Breast epithelium (tissue), 4 donors: ENCODE measurements at regions not wholly inside any gene's neighbourhood (a gene's known extent, or its start where the extent isn't known, plus 50 kb on each side); places are given as distances from the start of the nearest gene placed in this dataset.
A peak's percentile ranks its signal among the peaks of the same experiment; 100 is the strongest.

Source experiments
- DNase-seq, 2 donors: peaks; one replicate each; pipeline ENCODE4 v3.0.0-alpha.2; 2019; ENCODE audit warnings: low spot score in 2 of 2
- H3K27ac ChIP-seq, 2 donors: fragments of 200-600 bp; sonication (generic) in 1 of 2; one replicate each; pipeline ENCODE4 v1.5.1; 2016 to 2019; ENCODE audit warnings: mild to moderate bottlenecking in 1 of 2
- H3K27me3 ChIP-seq, 2 donors: fragments of 200-600 bp; sonication (generic) in 1 of 2; one replicate each; pipeline versions ENCODE4 v1.5.1 to v1.6.0; 2017 to 2019; ENCODE audit warnings: control low read depth in 1 of 2, mild to moderate bottlenecking in 1 of 2
- H3K36me3 ChIP-seq: fragments of 200-600 bp; one replicate; pipeline ENCODE4 v1.5.1; 2019
- H3K4me1 ChIP-seq, 2 donors: fragments of 200-600 bp; sonication (generic); one replicate each; pipeline ENCODE4 v1.5.1; 2016 to 2019; ENCODE audit warnings: control low read depth in 1 of 2
- H3K4me3 ChIP-seq, 3 donors: fragments of 200-600 bp; sonication (generic); 1 replicate in 2 of 3; 2 replicates in 1 of 3; pipeline ENCODE4 v1.5.1; 2016 to 2019; ENCODE audit warnings: mild to moderate bottlenecking in 3 of 3, moderate library complexity in 2 of 3
- H3K9me3 ChIP-seq, 2 donors: fragments of 200-600 bp; sonication (generic) in 1 of 2; one replicate each; pipeline ENCODE4 v1.5.1; 2016 to 2019; ENCODE audit warnings: control low read depth in 1 of 2
- CTCF ChIP-seq, 3 donors: fragments of 450-650 bp; IDR thresholded peaks; one replicate each; pipeline ENCODE4 v1.5.1; 2016 to 2017; ENCODE audit warnings: antibody characterized with exemption in 3 of 3, mild to moderate bottlenecking in 3 of 3, moderate library complexity in 3 of 3
- POLR2A ChIP-seq: fragments of 450-650 bp; IDR thresholded peaks from one replicate; pipeline ENCODE4 v1.6.1; 2016; ENCODE audit warnings: antibody characterized with exemption, mild to moderate bottlenecking, moderate library complexity
- POLR2AphosphoS5 ChIP-seq, 3 donors: sonication (generic); formaldehyde crosslinking; IDR thresholded peaks; one replicate each; pipeline ENCODE4 v1.6.1; 2017; ENCODE audit warnings: antibody characterized with exemption in 3 of 3
- intact Hi-C: fragments of 100-400 bp; cut with DNase I; formaldehyde crosslinking; loops from one replicate; pipeline ENCODE4 v1.15.1; 2023; ENCODE audit warnings: low total_unique reads

- no peak overlapping the region for H3K4me3 ChIP-seq
- no peaks in the 10 kb centered on the region for H3K9me3 ChIP-seq
- H3K27ac ChIP-seq = no peak overlapping the region
- no peaks in the 10 kb centered on the region for H3K4me1 ChIP-seq
- no peak for TF ChIP-seq POLR2AphosphoS5 (IDR thresholded peaks at IDR 0.05)
- TF ChIP-seq CTCF (IDR thresholded peaks at IDR 0.05) = no peak
- TF ChIP-seq POLR2A = no peak
- no peaks in the 10 kb centered on the region for H3K36me3 ChIP-seq
- no peak for DNase-seq
- H3K27me3 ChIP-seq = no peaks in the 10 kb centered on the region
- intact Hi-C loops = no loop called here
Observed at GRCh38 chr14:34067587-34067986, 116.7 kb upstream of the EGLN3 start.

DNA sequence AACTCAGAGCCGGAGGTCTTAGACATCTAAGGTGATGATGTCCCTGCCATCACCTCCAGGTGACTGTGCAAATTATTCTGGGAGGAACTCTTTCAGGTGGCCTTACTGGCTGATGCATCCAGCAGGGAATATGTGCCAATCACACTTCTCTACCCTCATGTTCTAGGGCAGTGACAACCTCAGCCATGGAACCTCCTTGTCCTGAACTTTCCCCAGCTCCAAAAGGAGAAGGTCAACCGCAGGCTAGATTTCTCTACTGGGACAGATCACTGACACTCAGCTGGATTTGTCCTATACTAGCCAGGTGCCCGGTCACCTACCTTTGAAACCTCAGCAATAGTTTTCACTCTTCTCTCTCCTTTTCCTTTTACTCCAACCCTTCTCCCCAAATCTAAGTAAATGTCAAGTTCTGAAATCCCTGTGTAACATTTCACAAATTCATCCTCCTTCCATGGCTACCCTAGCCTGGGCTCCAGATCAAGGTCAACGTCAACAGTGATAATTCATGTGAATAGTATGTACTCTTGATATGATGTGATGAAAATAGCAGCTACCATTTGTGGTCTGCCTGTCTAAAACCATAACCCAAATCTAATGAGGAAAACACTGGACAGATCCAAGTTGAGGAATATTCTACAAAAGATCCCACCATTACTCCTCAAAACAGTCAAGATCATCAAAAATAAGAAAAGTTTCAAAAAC is 115.0 kb upstream of the EGLN3 start:
- TF ChIP-seq POLR2AphosphoS5 (IDR thresholded peaks at IDR 0.05) = no peak
- no peak for TF ChIP-seq CTCF (IDR thresholded peaks at IDR 0.05)
- no peak for TF ChIP-seq POLR2A
- Histone ChIP-seq H3K27me3 (no peaks in the 10 kb centered on the region), H3K4me1 (no peaks in the 10 kb centered on the region), H3K27ac (no peak overlapping the region), H3K9me3 (no peaks in the 10 kb centered on the region), H3K4me3 (no peak overlapping the region), H3K36me3 (no peaks in the 10 kb centered on the region)
- no peak for DNase-seq
- intact Hi-C loops = no loop called here

- Histone ChIP-seq H3K4me1 (no peaks in the 10 kb centered on the region), H3K4me3 (no peak overlapping the region), H3K36me3 (no peaks in the 10 kb centered on the region), H3K27me3 (no peaks in the 10 kb centered on the region), H3K27ac (no peak overlapping the region), H3K9me3 (no peaks in the 10 kb centered on the region)
- intact Hi-C loops = no loop called here
- TF ChIP-seq CTCF (IDR thresholded peaks at IDR 0.05) (no peak), POLR2AphosphoS5 (IDR thresholded peaks at IDR 0.05) (no peak), POLR2A (no peak)
- DNase-seq = no peak
Observed at GRCh38 chr14:34065236-34065635, 114.4 kb upstream of the EGLN3 start.

- no peak for TF ChIP-seq CTCF (IDR thresholded peaks at IDR 0.05)
- TF ChIP-seq POLR2AphosphoS5 (IDR thresholded peaks at IDR 0.05) = no peak
- TF ChIP-seq POLR2A = no peak
- no peaks in the 10 kb centered on the region for H3K4me1 ChIP-seq
- no peaks in the 10 kb centered on the region for H3K27me3 ChIP-seq
- H3K27ac ChIP-seq = no peak overlapping the region
- intact Hi-C loops = no loop called here
- no peaks in the 10 kb centered on the region for H3K9me3 ChIP-seq
- DNase-seq = peak in 1 of 2 donors; percentile 39
- H3K4me3 ChIP-seq = no peak overlapping the region
- H3K36me3 ChIP-seq = no peaks in the 10 kb centered on the region
Observed at GRCh38 chr14:34064349-34064748, 113.5 kb upstream of the EGLN3 start.

GRCh38 chr14:34063470-34064164 is 112.7 kb upstream of the EGLN3 start:
- Histone ChIP-seq H3K27me3 (no peaks in the 10 kb centered on the region), H3K4me3 (no peak overlapping the region), H3K27ac (peak overlapping the region in 1 of 2 donors; percentile 26), H3K36me3 (no peaks in the 10 kb centered on the region), H3K9me3 (no peaks in the 10 kb centered on the region), H3K4me1 (no peaks in the 10 kb centered on the region)
- intact Hi-C loops = no loop called here
- no peak for TF ChIP-seq POLR2AphosphoS5 (IDR thresholded peaks at IDR 0.05)
- TF ChIP-seq POLR2A = no peak
- TF ChIP-seq CTCF (IDR thresholded peaks at IDR 0.05) = no peak
- DNase-seq = no peak
